BLaER1 (cell line): ENCODE measurements at regions not wholly inside any gene's neighbourhood (a gene's known extent, or its start where the extent isn't known, plus 50 kb on each side); places are given as distances from the start of the nearest gene placed in this dataset.
A peak's percentile ranks its signal among the peaks of the same experiment; 100 is the strongest.

Experiments used
- H3K27ac ChIP-seq: shearing (Covaris generic); formaldehyde crosslinking; 2 replicates; pipeline ENCODE4 v1.8.1; 2022
- H3K27me3 ChIP-seq: shearing (Covaris generic); formaldehyde crosslinking; 2 replicates; pipeline ENCODE4 v1.8.1; 2022
- H3K36me3 ChIP-seq: shearing (Covaris generic); formaldehyde crosslinking; 2 replicates; pipeline ENCODE4 v1.8.1; 2022
- H3K4me1 ChIP-seq: shearing (Covaris generic); formaldehyde crosslinking; 2 replicates; pipeline ENCODE4 v1.8.1; 2022
- H3K4me2 ChIP-seq: shearing (Covaris generic); formaldehyde crosslinking; 2 replicates; pipeline ENCODE4 v1.8.1; 2022
- H3K4me3 ChIP-seq: shearing (Covaris generic); formaldehyde crosslinking; 2 replicates; pipeline ENCODE4 v1.8.1; 2022
- H3K9ac ChIP-seq: shearing (Covaris generic); formaldehyde crosslinking; 2 replicates; pipeline ENCODE4 v1.8.1; 2022
- H3K9me3 ChIP-seq: shearing (Covaris generic); formaldehyde crosslinking; 2 replicates; pipeline ENCODE4 v1.8.1; 2022
- H4K20me1 ChIP-seq: shearing (Covaris generic); formaldehyde crosslinking; 2 replicates; pipeline ENCODE4 v1.8.1; 2022
- Cebpa-rat ChIP-seq: shearing (Covaris generic); IDR thresholded peaks from 2 replicates; pipeline ENCODE4 v1.8.1; 2022

GRCh38 chr7:50184271-50184990, 91.4 kb upstream of the ZPBP start:
- peaks cover 12% of the 10 kb centered on the region for H3K9me3 ChIP-seq
- H4K20me1 ChIP-seq, result no peaks in the 10 kb centered on the region
- peaks cover 30% of the 10 kb centered on the region for H3K4me1 ChIP-seq
- H3K27me3 ChIP-seq, result no peaks in the 10 kb centered on the region
- H3K4me2 ChIP-seq, result no peak overlapping the region
- 0 out of 2 replicates have a peak overlapping the region, but pooled peaks have one; percentile 4 for H3K27ac ChIP-seq
- H3K36me3 ChIP-seq, result no peaks in the 10 kb centered on the region
- no peak overlapping the region for H3K4me3 ChIP-seq
- no peak overlapping the region for H3K9ac ChIP-seq
- no peak for TF ChIP-seq Cebpa-rat

DNA sequence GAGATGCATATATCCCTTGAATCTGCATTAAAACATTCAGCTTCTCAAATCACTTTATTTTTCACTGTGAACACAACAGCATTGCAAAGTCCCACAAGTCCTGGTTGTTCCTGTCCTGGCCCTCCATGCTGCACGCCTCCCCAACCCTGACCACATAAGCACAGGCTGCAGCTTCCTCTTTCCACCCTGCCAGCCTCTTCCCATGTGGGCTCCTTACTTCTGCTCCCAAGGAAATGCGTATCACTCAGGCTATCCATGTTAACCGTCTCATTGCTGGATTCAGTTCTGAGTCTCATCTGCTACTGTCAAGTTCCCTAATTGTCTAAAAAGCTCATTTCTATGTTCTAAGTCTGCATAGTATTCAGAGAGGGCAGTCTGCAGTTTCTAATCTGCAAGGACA, 89.7 kb upstream of the ZPBP start:
- Histone ChIP-seq H4K20me1 (no peaks in the 10 kb centered on the region), H3K4me1 (peaks cover 30% of the 10 kb centered on the region), H3K27ac (no peak overlapping the region), H3K27me3 (no peaks in the 10 kb centered on the region), H3K4me3 (no peak overlapping the region), H3K9ac (no peak overlapping the region), H3K36me3 (no peaks in the 10 kb centered on the region), H3K4me2 (peak overlapping the region; percentile 45), H3K9me3 (no peaks in the 10 kb centered on the region)
- TF ChIP-seq Cebpa-rat, result no peak

- Histone ChIP-seq H3K4me2 (peak overlapping the region; percentile 39), H3K36me3 (no peaks in the 10 kb centered on the region), H3K27me3 (no peaks in the 10 kb centered on the region), H3K27ac (no peak overlapping the region), H3K9me3 (no peaks in the 10 kb centered on the region), H4K20me1 (no peaks in the 10 kb centered on the region), H3K4me3 (no peak overlapping the region), H3K9ac (no peak overlapping the region), H3K4me1 (peaks cover 30% of the 10 kb centered on the region)
- no peak for TF ChIP-seq Cebpa-rat
Measured at GRCh38 chr7:50181081-50181480, 88.0 kb upstream of the ZPBP start.

GRCh38 chr7:50178166-50178565, 85.1 kb upstream of the ZPBP start:
- H3K36me3 ChIP-seq, result no peaks in the 10 kb centered on the region
- peaks cover 21% of the 10 kb centered on the region for H3K4me1 ChIP-seq
- H3K4me3 ChIP-seq, result no peak overlapping the region
- TF ChIP-seq Cebpa-rat, result no peak
- no peak overlapping the region for H3K4me2 ChIP-seq
- no peak overlapping the region for H3K9ac ChIP-seq
- no peaks in the 10 kb centered on the region for H3K27me3 ChIP-seq
- H4K20me1 ChIP-seq, result no peaks in the 10 kb centered on the region
- no peak overlapping the region for H3K27ac ChIP-seq
- H3K9me3 ChIP-seq, result no peaks in the 10 kb centered on the region

DNA sequence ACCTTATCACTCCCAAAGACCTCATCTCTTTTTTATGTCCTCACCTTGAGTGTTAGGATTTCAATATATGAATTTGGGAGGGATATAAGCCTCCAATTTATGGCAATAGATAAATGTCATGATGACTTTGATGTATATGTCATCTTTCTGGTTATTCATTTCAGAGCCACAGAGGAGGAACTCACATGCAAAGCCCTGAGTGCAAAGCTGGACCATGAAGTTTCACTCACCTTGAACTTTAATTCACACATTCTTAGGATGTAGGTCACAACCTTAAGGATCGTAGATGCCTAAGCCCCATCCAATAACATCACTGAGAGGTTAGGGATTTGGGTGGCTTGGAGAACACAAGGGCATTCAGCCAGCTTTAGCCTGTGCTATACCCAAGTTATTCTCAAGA, 81.9 kb upstream of the ZPBP start:
- no peak overlapping the region for H3K4me3 ChIP-seq
- peaks cover 13% of the 10 kb centered on the region for H3K4me1 ChIP-seq
- no peak for TF ChIP-seq Cebpa-rat
- no peak overlapping the region for H3K27ac ChIP-seq
- no peaks in the 10 kb centered on the region for H3K36me3 ChIP-seq
- no peaks in the 10 kb centered on the region for H3K27me3 ChIP-seq
- H3K9ac ChIP-seq, result no peak overlapping the region
- no peaks in the 10 kb centered on the region for H3K9me3 ChIP-seq
- H4K20me1 ChIP-seq, result no peaks in the 10 kb centered on the region
- no peak overlapping the region for H3K4me2 ChIP-seq

GRCh38 chr7:50166997-50167965, 74.2 kb upstream of the ZPBP start:
- Histone ChIP-seq H3K4me1 (peaks cover 52% of the 10 kb centered on the region), H3K4me3 (no peak overlapping the region), H3K9ac (peak overlapping the region; percentile 46; the same call in 1 of the 2 replicates), H3K27ac (peak overlapping the region; percentile 63), H3K9me3 (no peaks in the 10 kb centered on the region), H4K20me1 (no peaks in the 10 kb centered on the region), H3K4me2 (peak overlapping the region; percentile 73), H3K27me3 (no peaks in the 10 kb centered on the region), H3K36me3 (no peaks in the 10 kb centered on the region)
- no peak for TF ChIP-seq Cebpa-rat

GRCh38 chr7:50164559-50165170, 71.6 kb upstream of the ZPBP start:
- no peak overlapping the region for H3K9ac ChIP-seq
- H3K27me3 ChIP-seq, result no peaks in the 10 kb centered on the region
- H3K36me3 ChIP-seq, result no peaks in the 10 kb centered on the region
- H3K9me3 ChIP-seq, result no peaks in the 10 kb centered on the region
- H3K4me3 ChIP-seq, result no peak overlapping the region
- no peaks in the 10 kb centered on the region for H4K20me1 ChIP-seq
- H3K27ac ChIP-seq, result peak overlapping the region; percentile 12; the same call in 1 of the 2 replicates
- H3K4me2 ChIP-seq, result peak overlapping the region; percentile 47
- TF ChIP-seq Cebpa-rat, result no peak
- H3K4me1 ChIP-seq, result peaks cover 39% of the 10 kb centered on the region

DNA sequence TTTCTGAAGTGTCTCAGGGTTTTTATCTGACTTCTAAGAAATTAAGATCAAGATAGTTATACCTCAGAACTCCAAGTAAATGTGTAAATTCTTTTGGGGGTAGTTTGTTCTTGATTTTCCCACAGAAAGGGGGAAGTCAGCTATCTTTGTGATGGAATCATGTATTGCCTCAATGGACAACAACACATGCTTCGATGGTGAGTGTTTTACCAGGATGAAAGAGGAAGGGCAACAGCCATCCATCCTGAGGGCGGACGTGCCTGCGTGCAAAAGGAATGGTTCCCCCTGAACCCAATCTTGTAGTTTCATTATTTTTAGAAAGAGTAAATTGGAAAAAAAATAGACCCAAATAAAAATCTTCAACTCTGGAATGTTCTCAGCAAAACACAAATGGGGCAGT, 67.2 kb upstream of the ZPBP start:
- Histone ChIP-seq H3K4me1 (peaks cover 31% of the 10 kb centered on the region), H4K20me1 (no peaks in the 10 kb centered on the region), H3K9me3 (peaks cover 8% of the 10 kb centered on the region; the same call in 1 of the 2 replicates), H3K4me2 (no peak overlapping the region), H3K27me3 (no peaks in the 10 kb centered on the region), H3K9ac (no peak overlapping the region), H3K27ac (no peak overlapping the region), H3K4me3 (no peak overlapping the region), H3K36me3 (no peaks in the 10 kb centered on the region)
- TF ChIP-seq Cebpa-rat, result no peak

GRCh38 chr7:50159154-50159553, 66.1 kb upstream of the ZPBP start:
- H3K4me1 ChIP-seq, result peaks cover 30% of the 10 kb centered on the region
- no peaks in the 10 kb centered on the region for H4K20me1 ChIP-seq
- H3K9me3 ChIP-seq, result peaks cover 8% of the 10 kb centered on the region; the same call in 1 of the 2 replicates
- H3K4me2 ChIP-seq, result no peak overlapping the region
- H3K27me3 ChIP-seq, result no peaks in the 10 kb centered on the region
- no peaks in the 10 kb centered on the region for H3K36me3 ChIP-seq
- H3K27ac ChIP-seq, result no peak overlapping the region
- H3K4me3 ChIP-seq, result no peak overlapping the region
- no peak for TF ChIP-seq Cebpa-rat
- H3K9ac ChIP-seq, result no peak overlapping the region
